ENCODE measurements at regions not wholly inside any gene's neighbourhood (a gene's known extent, or its start where the extent isn't known, plus 50 kb on each side); places are given as distances from the start of the nearest gene placed in this dataset.
"Not testable (repeated sequence)": the region's sequence is repeated elsewhere in the genome, so short reads cannot be mapped to it uniquely, and the experiment has no call there.

DNA sequence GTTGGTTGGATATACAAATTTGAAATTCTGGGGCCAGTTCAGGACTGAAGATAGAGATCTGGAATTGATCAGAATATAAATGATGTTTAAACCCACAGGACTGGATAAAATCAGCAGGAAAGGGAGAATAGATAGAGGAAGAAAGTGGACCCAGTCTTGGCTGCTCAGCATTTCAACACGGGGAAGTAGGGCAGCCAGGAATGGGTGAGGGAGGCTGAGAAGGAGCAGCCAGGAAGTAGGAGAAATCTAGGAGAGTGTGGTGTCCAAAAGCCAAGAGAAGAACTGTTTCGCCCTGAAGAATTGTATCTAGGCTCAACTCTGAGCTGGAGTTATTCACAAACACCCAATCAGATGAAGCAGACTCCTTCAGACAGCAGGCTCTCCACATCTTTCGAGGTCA is 197.9 kb downstream of the CDCA7 start:
- no peak for DNase-seq

DNA sequence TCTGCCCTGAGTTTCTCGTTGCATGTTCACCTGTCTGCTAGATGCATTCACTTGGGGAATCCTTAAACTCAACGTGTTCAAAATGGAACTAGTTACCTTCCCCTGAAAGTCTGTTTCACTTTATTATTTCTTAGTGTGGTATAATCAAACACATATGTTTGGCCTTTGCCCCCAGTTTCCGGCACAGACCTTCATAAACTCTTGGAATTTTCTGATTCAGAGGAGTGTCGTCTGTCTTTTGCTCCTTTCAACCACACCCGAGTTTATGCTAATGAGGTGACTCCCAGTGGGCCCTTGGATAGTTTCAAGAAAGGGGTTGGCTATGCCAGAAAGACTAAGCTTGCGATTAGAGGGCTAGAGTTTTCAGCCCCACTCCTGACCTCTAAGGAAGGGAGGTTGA is 198.9 kb downstream of the CDCA7 start:
- DNase-seq: no peak

DNA sequence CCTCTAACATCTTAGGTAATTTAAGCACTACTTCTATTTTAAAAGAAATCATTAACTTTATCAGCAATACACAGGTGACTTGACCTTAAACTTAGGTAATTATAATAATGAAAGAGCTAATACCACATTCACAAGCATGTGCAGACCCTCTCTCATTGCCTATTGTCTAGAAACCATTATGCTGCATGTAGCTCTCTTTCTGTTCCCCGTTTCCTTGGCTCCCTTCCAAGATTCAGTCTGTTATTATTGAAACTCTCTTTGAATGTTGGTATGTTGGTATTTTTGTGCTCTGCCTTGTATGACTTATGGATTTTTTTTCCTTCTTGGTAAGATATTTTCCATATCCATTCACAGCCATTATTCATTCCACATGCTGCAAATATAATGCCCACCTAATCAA is 201.2 kb downstream of the CDCA7 start:
- DNase-seq: no peak

DNA sequence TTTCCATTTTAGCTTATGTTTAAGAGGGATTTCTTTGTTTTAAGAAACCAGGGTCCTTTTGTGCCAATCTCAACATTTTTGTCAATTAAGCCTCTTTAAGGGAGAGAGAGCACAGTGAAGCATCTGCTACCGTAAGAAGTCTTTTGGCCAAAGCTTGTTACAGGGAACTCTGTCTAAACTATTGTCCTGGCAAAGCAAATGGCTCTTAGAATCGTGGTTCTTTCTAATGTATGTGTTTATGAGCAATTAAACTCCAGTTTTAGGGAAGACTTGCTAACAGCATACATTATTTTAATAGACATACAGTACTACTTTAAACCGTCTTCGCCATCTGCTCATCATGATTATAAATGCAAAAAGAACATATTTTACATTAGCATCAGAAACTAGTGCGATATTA is 202.1 kb downstream of the CDCA7 start:
- DNase-seq: no peak

GRCh38 chr2:173557497-173557896 is 202.8 kb downstream of the CDCA7 start:
- no peak for DNase-seq

- DNase-seq: no peak
These were observed 212.8 kb downstream of the CDCA7 start for GRCh38 chr2:173567493-173567892.

GRCh38 chr2:173568054-173568453 is 213.4 kb downstream of the CDCA7 start:
- no peak for DNase-seq

- no peak for DNase-seq
These were observed 216.5 kb downstream of the CDCA7 start for GRCh38 chr2:173571021-173571821.

- DNase-seq: no peak
These were observed 217.4 kb downstream of the CDCA7 start for GRCh38 chr2:173571887-173572680.

DNA sequence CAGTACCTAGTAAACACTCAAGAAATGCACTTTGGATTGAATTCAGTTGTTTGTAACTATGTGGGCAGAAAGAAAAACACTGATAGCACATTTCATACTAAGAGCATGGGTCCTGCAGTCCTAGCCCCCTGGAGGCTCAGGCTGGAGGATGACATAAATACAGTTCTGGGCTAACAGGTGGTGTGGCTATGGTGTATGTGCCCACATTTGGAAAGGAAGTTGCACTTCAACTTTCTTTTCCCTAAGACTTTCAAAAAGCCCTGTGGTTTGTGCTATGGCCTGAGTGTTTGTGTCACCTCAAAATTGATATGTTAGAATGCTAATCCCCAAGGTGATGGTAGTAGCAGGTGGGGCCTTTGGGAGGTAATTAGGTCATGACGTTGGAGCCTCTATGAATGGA is 218.2 kb downstream of the CDCA7 start:
- peak; percentile 17 for DNase-seq

DNA sequence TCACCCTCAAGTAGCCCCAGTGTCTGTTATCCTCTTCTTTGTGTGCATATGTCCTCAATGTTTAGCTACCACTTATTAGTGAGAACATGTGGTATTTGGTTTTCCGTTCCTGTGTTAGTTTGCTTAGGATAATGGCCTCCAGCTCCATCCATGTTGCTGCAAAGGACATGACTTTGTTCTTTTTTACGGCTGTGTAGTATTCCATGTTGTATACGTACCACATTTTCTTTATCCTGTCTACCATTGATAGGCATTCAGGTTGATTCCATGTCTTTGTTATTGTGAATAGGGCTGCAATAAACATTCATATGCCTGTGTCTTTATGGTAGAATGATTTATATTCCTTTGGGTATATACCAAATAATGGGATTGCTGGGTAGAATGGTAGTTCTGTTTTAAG is 219.1 kb downstream of the CDCA7 start:
- DNase-seq: not testable (repeated sequence)

GRCh38 chr2:173574324-173575112 is 219.8 kb downstream of the CDCA7 start:
- no peak for DNase-seq

DNA sequence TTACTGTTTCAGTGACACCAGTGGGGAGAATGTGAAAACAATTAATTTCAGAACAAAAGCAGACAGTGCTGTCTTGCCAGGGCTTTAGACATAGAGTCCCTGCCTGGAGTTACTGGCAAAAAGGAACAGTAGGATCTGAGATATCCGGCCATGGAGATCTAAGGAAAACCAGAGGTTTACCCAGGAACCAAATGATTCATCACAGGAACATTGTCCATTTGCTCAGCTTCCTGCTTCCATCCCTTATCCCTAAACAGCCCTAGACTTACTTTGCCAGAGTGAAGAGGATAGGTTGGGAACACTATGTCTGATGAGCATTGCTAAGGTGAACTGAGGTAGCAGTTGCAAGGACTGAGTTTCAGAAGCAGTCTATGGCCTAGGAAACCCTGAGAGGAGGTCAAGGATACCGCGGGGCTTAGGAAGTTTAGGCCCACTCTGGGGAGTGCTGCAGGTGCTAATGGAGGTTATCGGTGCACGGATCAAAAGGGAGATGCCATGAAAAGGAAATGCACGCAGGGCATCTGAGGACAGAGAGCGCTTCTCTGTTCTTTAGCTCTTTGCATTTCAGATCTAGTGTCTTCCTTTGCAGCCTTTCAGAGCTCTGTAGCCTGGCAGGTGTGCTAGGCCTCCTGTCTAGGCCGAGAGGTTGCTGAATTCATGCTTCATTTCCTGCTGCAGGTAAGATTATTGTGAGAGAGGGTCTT is 223.9 kb downstream of the CDCA7 start:
- DNase-seq: no peak

GRCh38 chr2:173580351-173580750 is 225.7 kb downstream of the CDCA7 start:
- no peak for DNase-seq

GRCh38 chr2:173580956-173581355 is 226.3 kb downstream of the CDCA7 start:
- no peak for DNase-seq

DNA sequence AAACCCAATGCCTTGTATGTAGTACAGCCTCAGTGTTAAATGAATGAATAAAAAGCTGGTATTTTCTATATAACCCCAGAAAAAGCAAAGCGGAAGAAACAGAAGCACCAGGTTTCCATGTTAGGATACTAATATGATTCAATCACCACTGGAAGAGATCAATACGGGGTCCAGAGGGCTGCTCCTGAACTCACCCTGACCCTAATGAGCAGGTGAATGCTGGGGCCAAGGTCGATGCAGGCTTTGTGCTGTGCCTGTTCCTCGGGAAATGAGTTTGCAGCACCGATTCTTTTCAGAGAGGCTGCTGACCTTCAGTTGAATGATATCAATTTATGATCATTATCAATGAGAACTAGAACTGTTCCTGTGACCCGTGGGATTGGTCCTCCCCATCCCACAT is 228.5 kb downstream of the CDCA7 start:
- no peak for DNase-seq

- DNase-seq: no peak
These were observed 229.3 kb downstream of the CDCA7 start for GRCh38 chr2:173584000-173584399.

- no peak for DNase-seq
These were observed 230.2 kb downstream of the CDCA7 start for GRCh38 chr2:173584676-173585458.

- DNase-seq: no peak
These were observed 234.3 kb downstream of the CDCA7 start for GRCh38 chr2:173588931-173589369.

DNA sequence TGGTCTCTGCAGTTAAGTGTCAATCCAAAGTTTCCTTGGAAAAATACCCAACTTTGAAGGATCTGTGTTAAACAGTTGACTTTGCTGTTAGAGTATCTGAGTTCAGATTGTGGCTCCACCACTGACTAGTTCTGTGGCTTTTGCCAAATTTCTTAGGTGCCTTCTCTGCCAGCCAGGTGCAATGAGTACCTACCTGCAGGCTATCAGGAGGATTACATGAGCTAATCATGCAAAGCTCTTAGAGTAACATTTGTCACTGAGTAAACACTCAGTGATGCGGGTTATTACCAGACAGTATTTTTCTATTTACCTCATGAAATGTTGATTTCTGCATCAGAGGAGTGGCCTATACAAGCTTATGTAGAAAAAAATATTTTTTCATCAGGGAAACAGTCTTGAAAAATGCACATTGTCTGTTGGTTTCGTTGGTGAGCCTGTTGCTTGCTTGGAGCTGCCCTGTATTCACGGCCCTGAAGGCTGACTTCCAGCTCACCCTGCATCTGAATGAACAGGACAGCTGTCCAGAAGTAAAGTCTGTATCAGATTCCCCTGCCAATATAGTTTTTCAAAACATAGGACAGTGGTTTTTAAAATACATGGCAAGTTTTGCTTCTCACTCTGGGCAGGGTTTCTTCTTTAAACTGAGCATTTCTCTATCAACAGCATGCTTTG is 235.1 kb downstream of the CDCA7 start:
- DNase-seq: no peak

GRCh38 chr2:173590276-173590861 is 235.7 kb downstream of the CDCA7 start:
- DNase-seq: peak; percentile 75
